A673 (cell line): ENCODE measurements at regions not wholly inside any gene's neighbourhood (a gene's known extent, or its start where the extent isn't known, plus 50 kb on each side); places are given as distances from the start of the nearest gene placed in this dataset.

Experiments
- BruUV-seq: library from RNA; stranded (reverse); fragments of 400-500 nt; replicated peaks from 2 replicates; lab custom pipeline; 2021; lab: Mats Ljungman, UMichigan
- CTCF ChIA-PET: fragments of 300-600 bp; sonication (Branson Sonifier 250); formaldehyde crosslinking; loops from one replicate; lab custom pipeline; 2022; ENCODE audit warnings: antibody characterized with exemption; lab: Charles Lee
- POLR2A ChIA-PET: fragments of 300-600 bp; sonication (Branson Sonifier 250); formaldehyde crosslinking; loops from one replicate; lab custom pipeline; 2022; ENCODE audit warnings: antibody characterized with exemption; ENCODE audit not compliant: low non-redundant PET; lab: Charles Lee
- DNase-seq: peaks from one replicate; pipeline ENCODE4 v3.0.0-alpha.2; 2015; ENCODE audit warnings: low spot score
- H3K27ac ChIP-seq: fragments of 200-600 bp; sonication (generic); 2 replicates; pipeline ENCODE4 v1.5.1; 2016; ENCODE audit warnings: mixed run types, low read depth, mild to moderate bottlenecking, mixed read lengths, antibody characterized with exemption, low read length; ENCODE audit not compliant: poor library complexity, severe bottlenecking
- H3K27me3 ChIP-seq: fragments of 200-600 bp; sonication (generic); replicated peaks from 2 replicates; pipeline ENCODE4 v1.6.1; 2017; ENCODE audit warnings: mixed run types, low read depth, mild to moderate bottlenecking, mixed read lengths, antibody characterized with exemption, low read length; ENCODE audit not compliant: insufficient read depth, poor library complexity
- H3K36me3 ChIP-seq: fragments of 200-600 bp; sonication (generic); 2 replicates; pipeline ENCODE4 v1.6.1; 2016; ENCODE audit warnings: mixed run types, mild to moderate bottlenecking, mixed read lengths, antibody characterized with exemption, low read length; ENCODE audit not compliant: insufficient read depth, poor library complexity, severe bottlenecking
- H3K4me1 ChIP-seq: fragments of 200-600 bp; sonication (generic); 2 replicates; pipeline ENCODE4 v1.6.1; 2017; ENCODE audit warnings: mixed run types, mild to moderate bottlenecking, mixed read lengths, antibody characterized with exemption, low read length; ENCODE audit not compliant: insufficient read depth, poor library complexity, severe bottlenecking
- H3K4me3 ChIP-seq: fragments of 200-600 bp; sonication (generic); 2 replicates; pipeline ENCODE4 v1.5.1; 2016; ENCODE audit warnings: low read depth, mixed run types, mild to moderate bottlenecking, mixed read lengths, low read length; ENCODE audit not compliant: poor library complexity, severe bottlenecking
- H3K9me3 ChIP-seq: fragments of 200-600 bp; sonication (generic); 2 replicates; pipeline ENCODE4 v1.6.1; 2016; ENCODE audit warnings: mixed run types, low read depth, mild to moderate bottlenecking, mixed read lengths, antibody characterized with exemption, low read length; ENCODE audit not compliant: poor library complexity, severe bottlenecking
- CTCF ChIP-seq: fragments of 300-800, 200-600 bp; sonication (generic); conservative IDR thresholded peaks from 2 replicates; pipeline ENCODE4 v1.5.1; 2017; ENCODE audit warnings: low read depth, mild to moderate bottlenecking, antibody characterized with exemption, low read length, moderate library complexity, mixed read lengths
- EZH2 ChIP-seq: fragments of 200-600 bp; sonication (generic); IDR thresholded peaks from 2 replicates; pipeline ENCODE4 v1.6.1; 2017; ENCODE audit warnings: borderline replicate concordance, low read depth, mild to moderate bottlenecking, mixed read lengths, antibody characterized with exemption, low read length; ENCODE audit not compliant: poor library complexity, severe bottlenecking
- intact Hi-C: fragments of 100-400 bp; cut with micrococcal nuclease; formaldehyde crosslinking; loops from one replicate; pipeline ENCODE4 v1.10.0; 2022; ENCODE audit not compliant: unreplicated experiment

GRCh38 chr4:20428436-20429160 is 176.9 kb downstream of the SLIT2 start:
- Histone ChIP-seq H3K4me3 (no peak overlapping the region), H3K36me3 (no peaks in the 10 kb centered on the region), H3K4me1 (peaks cover 40% of the 10 kb centered on the region), H3K27me3 (no peaks in the 10 kb centered on the region), H3K9me3 (no peaks in the 10 kb centered on the region), H3K27ac (no peak overlapping the region)
- peak; percentile 61 for DNase-seq
- POLR2A ChIA-PET = no interaction called here
- intact Hi-C loops = loop anchor here (5.0 to 10.0 kb wide), 4 partner anchors 176 to 1744 kb away; partner anchors contain the start of gene SLIT2
- peak; percentile 56 for TF ChIP-seq CTCF
- no peak for TF ChIP-seq EZH2
- CTCF ChIA-PET = interaction anchor here (0.6 to 0.9 kb wide), 2 partner anchors 121 to 259 kb away, joined by 3 to 5 read pairs; no protein-coding TSS in a partner anchor
- no TSS peak for BruUV-seq

GRCh38 chr4:20430259-20430941 is 178.7 kb downstream of the SLIT2 start:
- ChIA-PET POLR2A (no interaction called here), CTCF (no interaction called here)
- peaks cover 42% of the 10 kb centered on the region for H3K4me1 ChIP-seq
- no peak overlapping the region for H3K4me3 ChIP-seq
- H3K27me3 ChIP-seq = no peaks in the 10 kb centered on the region
- H3K36me3 ChIP-seq = no peaks in the 10 kb centered on the region
- no peak for TF ChIP-seq CTCF
- TF ChIP-seq EZH2 = no peak
- H3K9me3 ChIP-seq = no peaks in the 10 kb centered on the region
- intact Hi-C loops = no loop called here
- DNase-seq = peak; percentile 40
- H3K27ac ChIP-seq = no peak overlapping the region
- BruUV-seq = no TSS peak

- BruUV-seq = no TSS peak
- H3K27ac ChIP-seq = peak overlapping the region; percentile 49
Observed at GRCh38 chr4:20431543-20431951, 179.8 kb downstream of the SLIT2 start.

More at GRCh38 chr4:20431543-20431951, 179.8 kb downstream of the SLIT2 start:
- ChIA-PET CTCF (interaction anchor here (0.6 to 0.7 kb wide), 2 partner anchors 15 to 113 kb away, joined by 4 to 6 read pairs; no protein-coding TSS in a partner anchor), POLR2A (no interaction called here)
- intact Hi-C loops = no loop called here
- DNase-seq = peak; percentile 78
- Histone ChIP-seq H3K36me3 (no peaks in the 10 kb centered on the region), H3K4me1 (peaks cover 53% of the 10 kb centered on the region), H3K4me3 (peak overlapping the region; percentile 16), H3K9me3 (no peaks in the 10 kb centered on the region), H3K27me3 (no peaks in the 10 kb centered on the region)
- peak; percentile 49 for TF ChIP-seq CTCF
- TF ChIP-seq EZH2 = no peak
